HT1080 (cell line): ENCODE measurements at regions not wholly inside any gene's neighbourhood (a gene's known extent, or its start where the extent isn't known, plus 50 kb on each side); places are given as distances from the start of the nearest gene placed in this dataset.

Experiments
- DNase-seq: peaks from one replicate; pipeline ENCODE4 v3.0.0-alpha.2; 2015; ENCODE audit warnings: low read depth

DNA sequence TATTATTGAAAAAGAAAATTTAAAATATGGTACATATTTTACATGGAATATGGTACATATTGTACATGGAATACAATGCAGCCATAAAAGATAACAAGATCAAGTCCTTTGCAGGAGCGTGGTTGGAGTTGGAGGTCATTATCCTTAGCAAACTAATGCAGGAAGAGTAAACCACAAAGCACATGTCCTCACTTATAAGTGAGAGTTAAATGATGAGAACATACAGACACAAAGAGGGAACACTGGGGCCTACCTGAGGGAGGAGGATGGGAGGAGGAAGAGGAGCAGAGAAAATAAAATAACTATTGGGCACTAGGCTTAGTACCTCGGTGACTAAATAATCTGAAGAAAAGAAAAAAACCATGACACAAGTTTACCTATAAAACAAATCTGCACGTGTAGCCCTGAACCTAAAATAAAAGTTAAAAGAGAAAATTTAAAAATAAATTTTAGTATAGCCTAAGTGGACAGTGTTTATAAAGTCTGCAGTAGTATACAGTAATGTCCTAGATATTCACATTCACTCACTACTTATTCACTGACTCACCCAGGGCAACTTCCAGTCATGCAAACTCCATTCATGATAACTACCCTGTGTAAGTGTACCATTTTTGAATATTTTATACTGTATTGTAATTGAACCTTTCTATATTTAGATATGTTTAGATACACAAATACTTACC lies 204.4 kb downstream of the FAM76B start:
- DNase-seq, result no peak

DNA sequence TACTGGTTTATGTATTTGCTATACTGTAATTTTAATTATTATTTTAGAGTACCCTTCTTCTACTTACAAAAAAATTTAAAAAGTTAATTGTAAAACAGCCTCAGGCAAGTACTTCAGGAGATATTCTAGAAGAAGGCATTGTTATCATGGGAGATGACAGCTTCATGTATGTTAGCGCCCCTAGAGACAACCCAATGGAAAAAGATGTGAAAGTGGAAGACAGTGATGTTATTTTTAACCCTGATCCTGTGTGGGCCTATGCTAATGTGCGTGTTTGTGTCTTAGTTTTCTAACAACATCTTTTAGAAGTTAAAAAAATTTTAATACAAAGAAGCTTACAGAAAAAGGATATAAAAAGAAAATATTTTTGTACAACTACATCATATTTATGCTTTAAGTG lies 205.0 kb downstream of the FAM76B start:
- DNase-seq, result no peak

DNA sequence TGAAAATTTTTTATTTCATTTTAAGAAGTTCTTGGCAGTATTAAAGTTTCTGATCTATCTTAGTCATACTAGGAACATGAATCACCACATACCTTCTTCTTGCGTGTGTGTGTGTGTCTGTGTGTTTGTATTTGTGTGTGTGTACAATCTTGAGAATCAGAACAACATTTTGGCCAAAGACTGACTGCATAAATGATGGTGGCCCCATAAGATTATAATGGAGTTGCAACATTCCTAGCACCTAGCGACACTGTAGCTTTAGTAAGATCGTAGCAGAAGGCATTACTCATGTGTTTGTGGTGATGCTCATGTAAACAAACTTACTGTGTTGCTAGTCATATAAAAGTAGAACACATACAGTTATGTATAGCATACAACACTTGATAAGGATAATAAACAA lies 205.4 kb downstream of the FAM76B start:
- no peak for DNase-seq

DNA sequence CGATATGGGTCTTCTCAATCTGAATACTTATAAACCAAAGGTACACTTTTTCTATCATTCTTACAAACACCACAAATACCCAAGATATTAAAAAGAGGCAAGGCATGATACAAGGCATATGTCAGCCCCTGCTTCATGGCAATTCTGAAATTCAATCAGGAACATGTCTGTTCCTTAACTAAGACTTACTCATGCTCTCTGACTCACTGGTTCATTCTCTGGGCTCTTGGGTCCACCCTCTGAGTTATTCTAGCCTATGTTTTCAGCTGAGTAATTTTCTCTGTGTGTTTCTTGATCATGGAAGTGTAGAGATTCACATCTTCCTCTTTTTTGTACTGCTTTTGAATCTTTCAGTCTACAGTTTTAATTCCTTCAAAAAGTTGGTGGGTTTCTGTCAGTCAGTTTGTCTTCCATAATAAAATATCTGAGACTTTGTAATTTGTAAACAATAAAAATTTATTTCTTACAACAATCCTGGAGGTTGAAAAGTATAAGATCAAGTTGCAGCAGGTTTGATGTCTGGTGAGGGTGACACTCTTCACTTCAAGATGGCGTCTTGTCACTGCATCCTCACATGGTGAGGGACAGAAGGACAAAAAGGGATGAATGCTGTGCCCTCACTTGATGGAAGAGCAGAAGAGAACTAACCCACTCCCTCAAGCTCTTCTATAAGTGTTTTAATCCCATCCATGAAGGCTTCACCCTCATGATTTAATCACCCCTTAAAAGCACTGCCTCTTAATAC lies 211.7 kb downstream of the FAM76B start:
- DNase-seq, result peak; percentile 74

GRCh38 chr11:95576146-95576845 lies 213.3 kb downstream of the FAM76B start:
- no peak for DNase-seq

DNA sequence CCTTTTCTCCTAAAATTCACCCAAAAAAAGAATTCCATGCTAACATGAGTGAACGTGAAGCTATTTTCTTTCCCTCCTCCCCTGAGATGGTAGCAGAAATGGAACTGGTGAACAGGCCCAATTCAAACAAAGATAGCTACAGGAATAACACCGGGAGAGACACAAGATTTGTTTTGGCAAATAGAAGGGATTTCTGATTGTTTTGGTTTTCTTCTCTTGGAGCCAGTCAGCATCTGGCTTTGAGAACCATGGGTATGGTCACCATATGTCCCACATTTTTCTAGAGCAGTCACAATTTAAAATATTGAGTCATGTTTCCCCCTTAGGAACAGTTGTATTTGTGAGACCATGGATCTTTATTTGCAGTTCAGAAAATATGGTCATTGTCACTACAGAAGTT lies 214.1 kb downstream of the FAM76B start:
- no peak for DNase-seq

GRCh38 chr11:95571718-95572260 lies 217.8 kb downstream of the FAM76B start:
- DNase-seq, result no peak

GRCh38 chr11:95570845-95571244 lies 218.7 kb downstream of the FAM76B start:
- no peak for DNase-seq

GRCh38 chr11:95569207-95569606 lies 220.4 kb downstream of the FAM76B start:
- no peak for DNase-seq

- no peak for DNase-seq
Measured at GRCh38 chr11:95568281-95568680, 221.3 kb downstream of the FAM76B start.

- DNase-seq, result no peak
Measured at GRCh38 chr11:95567685-95568084, 221.9 kb downstream of the FAM76B start.

GRCh38 chr11:95566211-95566610 lies 223.4 kb downstream of the FAM76B start:
- no peak for DNase-seq

- no peak for DNase-seq
Measured at GRCh38 chr11:95565724-95566141, 223.8 kb downstream of the FAM76B start.

- DNase-seq, result no peak
Measured at GRCh38 chr11:95563859-95564258, 225.7 kb downstream of the FAM76B start.

GRCh38 chr11:95563173-95563572 lies 226.4 kb downstream of the FAM76B start:
- DNase-seq, result peak; percentile 22

GRCh38 chr11:95562196-95562921 lies 227.2 kb downstream of the FAM76B start:
- DNase-seq, result no peak

GRCh38 chr11:95559899-95560298 lies 229.7 kb downstream of the FAM76B start:
- DNase-seq, result no peak

DNA sequence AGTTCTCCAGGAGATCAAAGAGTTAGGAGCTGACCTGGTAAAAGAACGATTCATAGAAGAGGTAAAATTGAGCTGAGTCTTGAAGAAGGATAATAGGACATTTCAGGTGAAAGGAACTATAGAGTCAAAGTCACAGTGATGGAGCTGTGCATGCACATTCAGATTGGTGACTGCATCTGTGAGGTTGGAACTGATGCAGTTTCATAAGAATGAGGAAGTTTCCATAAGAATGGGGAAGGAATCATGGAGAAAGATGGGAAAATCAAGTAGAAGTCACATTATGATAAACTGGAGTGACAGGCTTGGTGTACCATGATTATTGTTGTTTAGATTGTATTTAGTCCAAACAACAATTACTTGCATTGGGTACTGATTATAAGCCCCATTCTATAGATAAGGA lies 232.2 kb downstream of the FAM76B start:
- no peak for DNase-seq

GRCh38 chr11:95556342-95557163 lies 233.0 kb downstream of the FAM76B start:
- DNase-seq, result no peak

GRCh38 chr11:95556011-95556341 lies 233.6 kb downstream of the FAM76B start:
- no peak for DNase-seq

- DNase-seq, result no peak
Measured at GRCh38 chr11:95554911-95555310, 234.7 kb downstream of the FAM76B start.
